H1 (cell line): ENCODE measurements at regions not wholly inside any gene's neighbourhood (a gene's known extent, or its start where the extent isn't known, plus 50 kb on each side); places are given as distances from the start of the nearest gene placed in this dataset. TPM values are rescaled to one million over a fixed set of nuclear protein-coding genes. Genes with fewer than 3 reads are reported as not detected.
A peak's percentile ranks its signal among the peaks of the same experiment; 100 is the strongest.

Experiments used
- BACH1 ChIP-seq: IDR thresholded peaks from 2 replicates; pipeline ENCODE4 v1.6.1; 2012; ENCODE audit warnings: low read length, improper control_type of control experiment
- CREB1 ChIP-seq: IDR thresholded peaks from 2 replicates; pipeline ENCODE4 v1.6.1; 2012; ENCODE audit warnings: inconsistent platforms
- GTF2F1 ChIP-seq: IDR thresholded peaks from 2 replicates; pipeline ENCODE4 v1.6.1; 2012; ENCODE audit warnings: low read depth, low read length, improper control_type of control experiment, borderline replicate concordance
- MAFK ChIP-seq: IDR thresholded peaks from 2 replicates; pipeline ENCODE4 v1.6.1; 2012; ENCODE audit warnings: low read depth, mild to moderate bottlenecking, improper control_type of control experiment, low read length
- PHF8 ChIP-seq: fragments of 200-600 bp; sonication (generic); conservative IDR thresholded peaks from 2 replicates; pipeline ENCODE4 v1.7.1; 2012; ENCODE audit warnings: low read depth, mild to moderate bottlenecking, inconsistent platforms, low read length, moderate library complexity
- SP4 ChIP-seq: IDR thresholded peaks from 2 replicates; pipeline ENCODE4 v1.6.1; 2012; ENCODE audit warnings: low read length, inconsistent platforms
- TAF7 ChIP-seq: optimal IDR thresholded peaks from 2 replicates; pipeline ENCODE3; 2011; ENCODE audit warnings: low read depth, mild to moderate bottlenecking, inconsistent platforms, low read length, moderate library complexity, borderline replicate concordance
- TBP ChIP-seq: IDR thresholded peaks from 2 replicates; pipeline ENCODE4 v1.6.1; 2011; ENCODE audit warnings: low read depth, low read length, improper control_type of control experiment
- TCF12 ChIP-seq: IDR thresholded peaks from 2 replicates; pipeline ENCODE4 v1.6.1; 2011; ENCODE audit warnings: low read depth, mild to moderate bottlenecking, low read length
- TEAD4 ChIP-seq: IDR thresholded peaks from 2 replicates; pipeline ENCODE4 v1.6.1; 2012; ENCODE audit warnings: low read depth, low read length, inconsistent platforms, mixed read lengths
- small RNA-seq: library from polyadenylated mRNA; stranded (forward); fragments of <200 nt; extraction: miRNeasy Mini kit (QIAGEN cat#:217004); gene quantifications from one replicate; pipeline ENCODE3, GENCODE V24; 2013; ENCODE audit not compliant: insufficient read depth

DNA sequence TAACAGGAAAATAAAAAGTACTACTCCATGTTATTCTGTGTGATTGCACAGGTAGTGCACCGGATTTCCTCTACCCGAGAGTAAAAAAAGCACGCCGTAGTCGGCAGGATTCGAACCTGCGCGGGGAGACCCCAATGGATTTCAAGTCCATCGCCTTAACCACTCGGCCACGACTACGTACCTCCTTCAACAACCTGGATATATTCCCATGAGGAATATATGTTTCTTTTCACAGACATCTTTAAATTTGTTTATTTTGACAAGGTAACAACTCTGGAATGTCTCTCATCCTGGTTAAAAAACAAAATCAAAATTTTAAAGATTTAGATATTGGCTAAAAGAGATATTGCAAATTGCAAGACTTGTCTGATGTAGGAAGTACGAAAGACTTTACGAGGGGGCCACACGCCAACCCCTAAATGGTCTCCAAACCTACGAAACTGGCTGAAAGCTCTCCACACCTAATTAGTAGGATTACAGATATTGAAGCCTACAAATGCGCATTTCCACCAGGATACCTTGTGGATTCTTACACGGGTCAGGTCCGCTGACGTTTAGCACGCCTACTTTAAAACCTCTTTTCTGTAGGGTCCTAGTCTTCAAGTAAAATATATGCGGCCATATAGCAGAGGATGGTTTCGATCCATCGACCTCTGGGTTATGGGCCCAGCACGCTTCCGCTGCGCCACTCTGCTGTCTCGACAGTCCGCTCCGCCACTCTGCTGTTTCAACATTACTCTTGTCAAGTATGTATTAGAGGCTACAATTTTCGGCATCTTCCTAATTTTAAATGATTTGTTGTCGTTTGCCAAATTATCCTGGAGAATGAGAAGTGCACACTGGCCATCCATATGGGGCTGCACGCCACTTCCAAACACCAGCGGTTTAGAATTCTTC, 52.2 kb upstream of the BTN3A2 start (continued):
- TF ChIP-seq TCF12 (no peak), BACH1 (no peak; the same call in 1 of the 2 replicates), SP4 (no peak), TEAD4 (peak; percentile 81), MAFK (peak; percentile 62; the same call in 1 of the 2 replicates), CREB1 (no peak), TBP (peak; percentile 99), GTF2F1 (no peak), TAF7 (peak; percentile 46), PHF8 (no peak)

Small RNA genes lying in the stretch of these regions (small RNA-seq; reads per million reads assigned to genes)
- not detected for gene AL031777.2
- gene HIST1H2AD: 1.4 reads per million
- gene HIST1H2APS3: 1.2 reads per million
- not detected for gene HIST1H4G
- not detected for gene LARP1P1
